ENCODE measurements at regions not wholly inside any gene's neighbourhood (a gene's known extent, or its start where the extent isn't known, plus 50 kb on each side); places are given as distances from the start of the nearest gene placed in this dataset.

GRCh38 chr3:193989186-193989585, 146.8 kb upstream of the HES1 start:
- TF ChIP-seq CTCF (IDR thresholded peaks at IDR 0.05; ENCODE audit: control insufficient read depth, extremely low read depth, insufficient read depth), result no peak
- no peak for DNase-seq (ENCODE audit: low read depth)
- no peak overlapping the region for H3K4me3 ChIP-seq (ENCODE audit: low read depth, low read length)

DNA sequence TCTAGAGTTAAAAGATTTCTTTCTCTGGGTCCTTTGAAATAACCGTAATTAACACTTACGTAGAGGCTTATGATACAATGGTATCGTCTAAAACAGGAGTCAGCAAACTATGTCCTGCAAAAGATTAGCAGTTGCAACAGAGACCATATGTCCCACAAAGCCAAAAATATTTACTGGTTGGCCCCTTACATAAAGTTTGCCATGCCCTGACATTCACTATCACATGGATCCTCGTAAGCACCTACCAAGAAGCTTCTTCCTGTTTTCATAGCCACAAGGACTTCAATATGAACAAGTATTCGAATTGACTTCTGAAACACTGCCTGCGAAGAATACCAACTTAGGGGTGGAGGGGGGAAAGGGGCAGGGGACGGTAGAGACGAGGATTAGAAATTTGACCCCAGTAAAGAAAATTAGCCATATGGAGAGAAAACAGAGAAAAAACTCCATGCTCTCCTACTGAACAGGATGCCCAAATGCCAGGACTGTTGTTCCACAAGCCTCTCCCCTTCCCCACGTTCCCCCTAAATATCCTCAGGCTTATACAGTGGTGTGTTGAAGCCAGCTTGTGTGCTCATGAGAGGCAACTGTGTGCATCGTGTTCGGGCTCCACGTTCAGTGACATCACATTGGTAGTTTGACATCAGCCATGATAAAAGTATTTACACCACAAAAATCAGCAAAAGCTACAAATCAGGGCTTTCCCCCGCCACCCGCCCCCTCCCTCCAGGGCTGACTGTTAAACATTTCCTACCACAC, 144.1 kb upstream of the HES1 start:
- DNase-seq (ENCODE audit: low read depth), result no peak
- TF ChIP-seq CTCF (IDR thresholded peaks at IDR 0.05; ENCODE audit: control insufficient read depth, extremely low read depth, insufficient read depth), result no peak
- H3K4me3 ChIP-seq (ENCODE audit: low read depth, low read length), result no peak overlapping the region

DNA sequence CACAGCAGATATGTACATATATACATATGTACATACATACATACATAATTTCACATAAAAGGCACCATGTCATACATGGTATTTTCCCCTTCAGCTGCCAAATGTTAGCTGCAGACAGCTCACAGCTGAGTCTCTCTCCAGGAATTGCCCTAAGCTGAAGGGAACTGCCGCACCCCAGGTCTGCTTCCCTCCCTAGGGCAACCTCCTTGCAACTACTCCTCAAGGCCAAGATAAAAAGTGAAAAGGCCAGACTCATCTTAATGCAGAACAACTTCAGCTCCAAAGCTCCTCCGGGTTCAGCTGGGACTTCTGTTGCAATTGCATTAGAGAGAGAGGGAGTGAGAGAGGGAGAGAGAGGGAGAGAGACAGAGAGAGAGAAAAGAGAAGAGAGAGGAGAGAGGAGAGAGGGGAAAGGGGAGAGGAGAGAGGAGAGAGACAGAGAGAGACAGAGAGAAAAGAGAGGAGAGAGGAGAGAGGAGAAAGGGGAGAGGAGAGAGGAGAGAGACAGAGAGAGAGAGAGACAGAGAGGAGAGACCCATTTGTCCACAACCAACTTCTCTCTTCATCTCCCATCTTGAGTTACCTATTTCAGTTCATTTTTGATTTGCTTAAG, 143.4 kb upstream of the HES1 start:
- no peak overlapping the region for H3K4me3 ChIP-seq (ENCODE audit: low read depth, low read length)
- no peak for TF ChIP-seq CTCF (IDR thresholded peaks at IDR 0.05; ENCODE audit: control insufficient read depth, extremely low read depth, insufficient read depth)
- no peak for DNase-seq (ENCODE audit: low read depth)

GRCh38 chr3:193996221-193996620, 139.7 kb upstream of the HES1 start:
- no peak for DNase-seq (ENCODE audit: low read depth)
- no peak overlapping the region for H3K4me3 ChIP-seq (ENCODE audit: low read depth, low read length)
- no peak for TF ChIP-seq CTCF (IDR thresholded peaks at IDR 0.05; ENCODE audit: control insufficient read depth, extremely low read depth, insufficient read depth)

GRCh38 chr3:193996641-193997089, 139.3 kb upstream of the HES1 start:
- TF ChIP-seq CTCF (IDR thresholded peaks at IDR 0.05; ENCODE audit: control insufficient read depth, extremely low read depth, insufficient read depth), result no peak
- DNase-seq (ENCODE audit: low read depth), result no peak
- no peak overlapping the region for H3K4me3 ChIP-seq (ENCODE audit: low read depth, low read length)

DNA sequence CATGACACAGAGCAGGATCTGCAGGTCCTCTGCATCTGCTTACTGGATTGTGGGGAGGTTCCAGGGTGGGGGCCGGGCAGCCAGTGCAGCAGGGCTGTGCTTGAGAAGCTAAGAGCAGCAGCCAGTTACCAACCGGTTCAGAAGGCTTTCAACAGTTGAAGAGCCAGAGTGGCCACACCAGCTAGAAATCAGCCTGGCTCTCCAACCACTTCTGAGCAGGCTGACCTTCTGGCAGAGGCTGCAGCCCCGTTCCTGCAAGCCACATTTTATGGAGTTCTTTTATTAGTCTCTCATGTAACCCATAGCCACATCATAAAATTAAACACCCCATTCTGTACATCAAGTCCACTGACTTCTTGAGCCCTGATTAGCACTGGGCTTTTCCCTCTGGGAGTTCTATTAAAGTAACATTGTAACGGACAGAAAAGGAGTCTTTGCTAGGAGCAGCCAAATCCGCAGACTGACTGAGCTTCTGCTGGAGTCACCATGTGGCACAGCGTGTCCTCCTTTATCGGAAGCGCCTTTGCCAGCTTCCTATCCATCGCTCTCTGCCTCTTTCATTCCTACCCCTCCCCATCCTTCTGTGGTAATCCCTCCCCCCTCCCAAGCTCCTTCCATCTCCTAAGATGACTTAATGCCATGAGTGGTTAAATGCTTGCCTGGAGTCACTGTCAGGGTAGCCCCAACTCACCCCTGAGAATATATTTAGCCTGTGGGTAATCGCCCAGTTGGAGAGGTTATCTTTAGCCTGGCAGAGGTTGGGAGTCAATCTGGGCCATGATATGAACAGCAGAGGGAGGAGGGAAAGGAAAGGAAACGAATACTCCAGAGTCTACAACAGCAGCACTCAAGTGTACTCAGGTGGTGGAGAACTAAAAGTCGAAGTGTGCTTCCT, 138.5 kb upstream of the HES1 start:
- H3K4me3 ChIP-seq (ENCODE audit: low read depth, low read length), result no peak overlapping the region
- TF ChIP-seq CTCF (IDR thresholded peaks at IDR 0.05; ENCODE audit: control insufficient read depth, extremely low read depth, insufficient read depth), result no peak
- peak; percentile 48 for DNase-seq (ENCODE audit: low read depth)

Data from LNCaP clone FGC (cell line).